RWPE1 (cell line): ENCODE measurements at regions not wholly inside any gene's neighbourhood (a gene's known extent, or its start where the extent isn't known, plus 50 kb on each side); places are given as distances from the start of the nearest gene placed in this dataset.

Source experiments
- CTCF ChIA-PET: fragments of 350-600 bp; sonication (Branson Sonifier 250); formaldehyde crosslinking; extraction: SDS; loops from one replicate; lab custom pipeline; 2021; lab: Yijun Ruan, JAX
- POLR2A ChIA-PET: fragments of 400-600 bp; formaldehyde crosslinking; extraction: SDS; loops from one replicate; lab custom pipeline; 2020; ENCODE audit warnings: antibody characterized with exemption; ENCODE audit not compliant: low non-redundant PET; lab: Yijun Ruan, JAX
- DNase-seq: peaks from one replicate; pipeline ENCODE4 v3.0.0; 2012; ENCODE audit warnings: low spot score
- H3K27ac ChIP-seq: fragments of 450-650 bp; 2 replicates; pipeline ENCODE4 v1.5.1; 2017
- CTCF ChIP-seq: fragments of 450-650 bp; conservative IDR thresholded peaks from 2 replicates; pipeline ENCODE4 v1.5.1; 2017; ENCODE audit warnings: low read depth, mild to moderate bottlenecking

GRCh38 chr2:228878138-228878537, 392.9 kb downstream of the PID1 start:
- no peak for TF ChIP-seq CTCF
- no peak overlapping the region for H3K27ac ChIP-seq
- POLR2A ChIA-PET: no interaction called here
- DNase-seq: no peak
- CTCF ChIA-PET: no interaction called here

GRCh38 chr2:228876276-228876675, 394.8 kb downstream of the PID1 start:
- no peak for DNase-seq
- POLR2A ChIA-PET: no interaction called here
- no peak overlapping the region for H3K27ac ChIP-seq

GRCh38 chr2:228875152-228875900, 395.8 kb downstream of the PID1 start:
- DNase-seq: no peak
- TF ChIP-seq CTCF: no peak
- ChIA-PET POLR2A (no interaction called here), CTCF (no interaction called here)
- H3K27ac ChIP-seq: no peak overlapping the region

More at GRCh38 chr2:228876276-228876675, 394.8 kb downstream of the PID1 start:
- no peak for TF ChIP-seq CTCF
- CTCF ChIA-PET: no interaction called here

- no peak overlapping the region for H3K27ac ChIP-seq
- no peak for DNase-seq
- ChIA-PET CTCF (no interaction called here), POLR2A (interaction anchor here (0.7 kb wide), 1 partner anchor 66 kb away, joined by 4 read pairs; no protein-coding TSS in a partner anchor)
- no peak for TF ChIP-seq CTCF
These were observed 400.1 kb downstream of the PID1 start for GRCh38 chr2:228871012-228871411.

GRCh38 chr2:228869636-228870264, 401.3 kb downstream of the PID1 start:
- no peak for DNase-seq
- no peak overlapping the region for H3K27ac ChIP-seq
- TF ChIP-seq CTCF: no peak
- ChIA-PET CTCF (no interaction called here), POLR2A (no interaction called here)

- POLR2A ChIA-PET: no interaction called here
- CTCF ChIA-PET: interaction anchor here (0.6 kb wide), 1 partner anchor 293 kb away, joined by 3 read pairs; no protein-coding TSS in a partner anchor
- H3K27ac ChIP-seq: no peak overlapping the region
- DNase-seq: no peak
- no peak for TF ChIP-seq CTCF
These were observed 403.7 kb downstream of the PID1 start for GRCh38 chr2:228867406-228867805.
